Stomach (tissue), 4 donors: ENCODE measurements at regions not wholly inside any gene's neighbourhood (a gene's known extent, or its start where the extent isn't known, plus 50 kb on each side); places are given as distances from the start of the nearest gene placed in this dataset.

Experiments
- POLR2A ChIP-seq, 4 donors: fragments of 450-650 bp; IDR thresholded peaks; one replicate each; pipeline ENCODE4 v1.6.1; 2016; ENCODE audit warnings: antibody characterized with exemption in 4 of 4, control low read depth in 2 of 4, mild to moderate bottlenecking in 1 of 4, moderate library complexity in 1 of 4
- TF ChIP-seq, protein P1 (sequence below), 7 experiments: fragments of 450-650 bp in 4 of 7; fragments of 200-600 bp in 3 of 7; sonication (generic) in 3 of 7; IDR thresholded peaks; one replicate each; pipeline ENCODE4 v1.5.1; 2016 to 2019; ENCODE audit warnings: antibody characterized with exemption in 7 of 7, control low read depth in 2 of 7, mild to moderate bottlenecking in 1 of 7

DNA sequence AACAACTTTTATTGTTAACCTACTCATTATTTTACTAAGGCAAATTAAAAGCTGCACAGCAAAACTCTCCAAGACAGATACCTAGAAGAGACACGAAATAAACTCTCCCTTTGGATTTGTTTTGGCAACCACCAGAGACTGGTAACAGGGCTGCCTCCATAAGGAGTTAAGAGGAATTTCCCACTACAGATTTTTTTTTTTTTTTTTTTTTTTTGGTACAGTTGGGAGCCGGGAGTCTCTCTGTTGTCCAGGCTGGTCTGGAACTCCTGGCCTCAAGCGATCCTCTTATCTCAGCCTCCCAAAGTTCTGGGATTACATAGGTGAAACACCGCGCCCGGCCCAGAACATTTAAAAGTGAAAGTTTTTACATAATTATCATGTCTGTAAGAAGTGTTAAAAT lies 73.6 kb upstream of the VGLL4 start:
- TF ChIP-seq, protein P1, sequence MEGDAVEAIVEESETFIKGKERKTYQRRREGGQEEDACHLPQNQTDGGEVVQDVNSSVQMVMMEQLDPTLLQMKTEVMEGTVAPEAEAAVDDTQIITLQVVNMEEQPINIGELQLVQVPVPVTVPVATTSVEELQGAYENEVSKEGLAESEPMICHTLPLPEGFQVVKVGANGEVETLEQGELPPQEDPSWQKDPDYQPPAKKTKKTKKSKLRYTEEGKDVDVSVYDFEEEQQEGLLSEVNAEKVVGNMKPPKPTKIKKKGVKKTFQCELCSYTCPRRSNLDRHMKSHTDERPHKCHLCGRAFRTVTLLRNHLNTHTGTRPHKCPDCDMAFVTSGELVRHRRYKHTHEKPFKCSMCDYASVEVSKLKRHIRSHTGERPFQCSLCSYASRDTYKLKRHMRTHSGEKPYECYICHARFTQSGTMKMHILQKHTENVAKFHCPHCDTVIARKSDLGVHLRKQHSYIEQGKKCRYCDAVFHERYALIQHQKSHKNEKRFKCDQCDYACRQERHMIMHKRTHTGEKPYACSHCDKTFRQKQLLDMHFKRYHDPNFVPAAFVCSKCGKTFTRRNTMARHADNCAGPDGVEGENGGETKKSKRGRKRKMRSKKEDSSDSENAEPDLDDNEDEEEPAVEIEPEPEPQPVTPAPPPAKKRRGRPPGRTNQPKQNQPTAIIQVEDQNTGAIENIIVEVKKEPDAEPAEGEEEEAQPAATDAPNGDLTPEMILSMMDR (IDR thresholded peaks at IDR 0.05) = no peak
- no peak for TF ChIP-seq POLR2A (IDR thresholded peaks at IDR 0.05)
